ENCODE measurements at regions not wholly inside any gene's neighbourhood (a gene's known extent, or its start where the extent isn't known, plus 50 kb on each side); places are given as distances from the start of the nearest gene placed in this dataset.
"Not testable (repeated sequence)": the region's sequence is repeated elsewhere in the genome, so short reads cannot be mapped to it uniquely, and the experiment has no call there.

- no peak for TF ChIP-seq EZH2 (IDR thresholded peaks at IDR 0.05; ENCODE audit: low read length)
- TF ChIP-seq CTCF (optimal IDR thresholded peaks at IDR 0.05 in 1 of 3, IDR thresholded peaks at IDR 0.05 in 1 of 3, conservative IDR thresholded peaks at IDR 0.05 in 1 of 3; ENCODE audit: extremely low read depth in 1 of 3, insufficient read depth in 2 of 3, low read length in 3 of 3), result no peak
- dilution Hi-C loops (cut with MboI; ENCODE audit: extremely low pct_ligation_motif_present, low sequenced_read_pairs), result no loop called here
- H3K4me1 ChIP-seq (ENCODE audit: control insufficient read depth, extremely low read depth, insufficient read depth, low read length), result no peaks in the 10 kb centered on the region
- no peak overlapping the region for H3K4me3 ChIP-seq (ENCODE audit: control insufficient read depth in 2 of 3, extremely low read depth in 1 of 3, insufficient read depth in 2 of 3, low read depth in 1 of 3, low read length in 3 of 3)
- no peaks in the 10 kb centered on the region for H3K9me3 ChIP-seq (ENCODE audit: control insufficient read depth, low read depth, low read length)
- DNase-seq (ENCODE audit: low read depth, low spot score), result no peak
- no peak overlapping the region for H3K4me2 ChIP-seq (ENCODE audit: control insufficient read depth, extremely low read depth, insufficient read depth, low read depth, low read length)
- H4K20me1 ChIP-seq (ENCODE audit: control insufficient read depth, extremely low read depth, insufficient read depth, low read length), result no peaks in the 10 kb centered on the region
- H3K27ac ChIP-seq (ENCODE audit: control insufficient read depth, insufficient read depth, low read length), result no peak overlapping the region
- H3K9ac ChIP-seq (ENCODE audit: control insufficient read depth, extremely low read depth, insufficient read depth, low read length), result no peak overlapping the region
- no peaks in the 10 kb centered on the region for H3K27me3 ChIP-seq (ENCODE audit: control insufficient read depth, extremely low read depth, insufficient read depth, low read length)
- H3K79me2 ChIP-seq (ENCODE audit: control insufficient read depth, insufficient read depth, low read length), result no peaks in the 10 kb centered on the region
- no peaks in the 10 kb centered on the region for H3K36me3 ChIP-seq (ENCODE audit: control insufficient read depth in 2 of 2, extremely low read depth in 1 of 2, insufficient read depth in 2 of 2, low read length in 2 of 2)
- no peak overlapping the region for H2AFZ ChIP-seq (ENCODE audit: control insufficient read depth, low read length)
- FAIRE-seq, result no peak
- no peaks in the 10 kb centered on the region for H3K9me1 ChIP-seq (ENCODE audit: control insufficient read depth, extremely low read depth, insufficient read depth, low read length)
These were observed 886.7 kb downstream of the TBC1D32 start for GRCh38 chr6:120447605-120448004.

- H4K20me1 ChIP-seq (ENCODE audit: control insufficient read depth, extremely low read depth, insufficient read depth, low read length); dilution Hi-C loops (cut with MboI; ENCODE audit: extremely low pct_ligation_motif_present, low sequenced_read_pairs); H3K9me1 ChIP-seq (ENCODE audit: control insufficient read depth, extremely low read depth, insufficient read depth, low read length); H3K36me3 ChIP-seq (ENCODE audit: control insufficient read depth in 2 of 2, extremely low read depth in 1 of 2, insufficient read depth in 2 of 2, low read length in 2 of 2); H3K79me2 ChIP-seq (ENCODE audit: control insufficient read depth, insufficient read depth, low read length); DNase-seq (ENCODE audit: low read depth, low spot score); H3K9me3 ChIP-seq (ENCODE audit: control insufficient read depth, low read depth, low read length); H3K9ac ChIP-seq (ENCODE audit: control insufficient read depth, extremely low read depth, insufficient read depth, low read length); H2AFZ ChIP-seq (ENCODE audit: control insufficient read depth, low read length); H3K4me3 ChIP-seq (ENCODE audit: control insufficient read depth in 2 of 3, extremely low read depth in 1 of 3, insufficient read depth in 2 of 3, low read depth in 1 of 3, low read length in 3 of 3); H3K27ac ChIP-seq (ENCODE audit: control insufficient read depth, insufficient read depth, low read length); H3K4me2 ChIP-seq (ENCODE audit: control insufficient read depth, extremely low read depth, insufficient read depth, low read depth, low read length); H3K27me3 ChIP-seq (ENCODE audit: control insufficient read depth, extremely low read depth, insufficient read depth, low read length); H3K4me1 ChIP-seq (ENCODE audit: control insufficient read depth, extremely low read depth, insufficient read depth, low read length); FAIRE-seq: not testable (repeated sequence)
These were observed 901.4 kb downstream of the TBC1D32 start for GRCh38 chr6:120432840-120433239.

- no peaks in the 10 kb centered on the region for H3K27me3 ChIP-seq (ENCODE audit: control insufficient read depth, extremely low read depth, insufficient read depth, low read length)
- FAIRE-seq, result no peak
- TF ChIP-seq CTCF (optimal IDR thresholded peaks at IDR 0.05 in 1 of 3, IDR thresholded peaks at IDR 0.05 in 1 of 3, conservative IDR thresholded peaks at IDR 0.05 in 1 of 3; ENCODE audit: extremely low read depth in 1 of 3, insufficient read depth in 2 of 3, low read length in 3 of 3) (no peak), EZH2 (IDR thresholded peaks at IDR 0.05; ENCODE audit: low read length) (no peak)
These were observed 902.4 kb downstream of the TBC1D32 start for GRCh38 chr6:120431841-120432240.

More at GRCh38 chr6:120431841-120432240, 902.4 kb downstream of the TBC1D32 start:
- H3K4me3 ChIP-seq (ENCODE audit: control insufficient read depth in 2 of 3, extremely low read depth in 1 of 3, insufficient read depth in 2 of 3, low read depth in 1 of 3, low read length in 3 of 3), result no peak overlapping the region
- no peaks in the 10 kb centered on the region for H3K79me2 ChIP-seq (ENCODE audit: control insufficient read depth, insufficient read depth, low read length)
- H3K9me1 ChIP-seq (ENCODE audit: control insufficient read depth, extremely low read depth, insufficient read depth, low read length), result no peaks in the 10 kb centered on the region
- no peak overlapping the region for H3K9ac ChIP-seq (ENCODE audit: control insufficient read depth, extremely low read depth, insufficient read depth, low read length)
- no peaks in the 10 kb centered on the region for H3K36me3 ChIP-seq (ENCODE audit: control insufficient read depth in 2 of 2, extremely low read depth in 1 of 2, insufficient read depth in 2 of 2, low read length in 2 of 2)
- H3K9me3 ChIP-seq (ENCODE audit: control insufficient read depth, low read depth, low read length), result no peaks in the 10 kb centered on the region
- no peak overlapping the region for H3K4me2 ChIP-seq (ENCODE audit: control insufficient read depth, extremely low read depth, insufficient read depth, low read depth, low read length)
- H4K20me1 ChIP-seq (ENCODE audit: control insufficient read depth, extremely low read depth, insufficient read depth, low read length), result no peaks in the 10 kb centered on the region
- H2AFZ ChIP-seq (ENCODE audit: control insufficient read depth, low read length), result no peak overlapping the region
- no peak overlapping the region for H3K27ac ChIP-seq (ENCODE audit: control insufficient read depth, insufficient read depth, low read length)
- H3K4me1 ChIP-seq (ENCODE audit: control insufficient read depth, extremely low read depth, insufficient read depth, low read length), result no peaks in the 10 kb centered on the region
- dilution Hi-C loops (cut with MboI; ENCODE audit: extremely low pct_ligation_motif_present, low sequenced_read_pairs), result no loop called here
- no peak for DNase-seq (ENCODE audit: low read depth, low spot score)

Data from keratinocyte (primary cell).